DMS 273 treated with DMSO at 0.1 percent for 48 hours (cell line): ENCODE measurements at regions not wholly inside any gene's neighbourhood (a gene's known extent, or its start where the extent isn't known, plus 50 kb on each side); places are given as distances from the start of the nearest gene placed in this dataset.

ENCODE experiments used
- DNase-seq: peaks from one replicate; lab custom pipeline; 2025; lab: John Stamatoyannopoulos, UW

DNA sequence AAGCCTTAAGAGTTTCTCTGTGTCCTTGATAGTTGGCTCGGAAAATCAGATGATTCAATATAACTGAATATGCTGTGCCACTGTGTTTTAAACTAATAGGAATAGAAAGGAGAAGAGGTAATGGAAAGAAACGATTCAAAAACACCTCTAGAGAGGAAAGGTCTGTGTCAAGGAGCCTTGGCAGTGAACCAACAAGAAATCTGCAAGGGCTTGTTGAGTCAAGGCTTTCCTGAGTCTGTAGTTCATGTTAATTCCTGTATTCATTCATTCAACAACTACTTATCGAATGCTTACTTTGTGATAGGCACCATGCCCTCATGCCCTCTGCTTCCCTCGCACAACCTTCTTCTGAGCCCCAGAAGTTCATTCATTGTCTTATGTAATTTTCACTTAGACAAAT lies 336.0 kb downstream of the PDHA2 start:
- DNase-seq = no peak

DNA sequence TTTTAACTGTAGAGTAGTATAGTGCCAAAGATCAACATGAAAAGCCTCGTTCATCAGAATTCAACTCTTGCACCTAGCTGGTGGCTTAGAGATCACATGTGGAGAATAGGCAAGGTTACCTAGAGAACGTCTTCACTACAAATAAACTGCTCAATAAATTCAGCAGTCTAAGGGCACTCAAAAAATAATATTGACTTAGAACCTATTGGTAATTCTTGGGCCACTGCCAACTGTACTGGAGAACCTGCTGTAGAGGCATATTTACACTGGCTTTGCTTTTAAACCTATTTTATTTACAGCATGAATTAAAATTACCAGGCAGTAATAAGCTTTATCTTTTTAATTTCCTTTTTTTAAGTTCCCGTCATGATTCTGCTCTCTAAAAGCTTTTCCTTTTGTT lies 343.7 kb downstream of the PDHA2 start:
- no peak for DNase-seq

GRCh38 chr4:96186593-96186992 lies 346.7 kb downstream of the PDHA2 start:
- DNase-seq = no peak

DNA sequence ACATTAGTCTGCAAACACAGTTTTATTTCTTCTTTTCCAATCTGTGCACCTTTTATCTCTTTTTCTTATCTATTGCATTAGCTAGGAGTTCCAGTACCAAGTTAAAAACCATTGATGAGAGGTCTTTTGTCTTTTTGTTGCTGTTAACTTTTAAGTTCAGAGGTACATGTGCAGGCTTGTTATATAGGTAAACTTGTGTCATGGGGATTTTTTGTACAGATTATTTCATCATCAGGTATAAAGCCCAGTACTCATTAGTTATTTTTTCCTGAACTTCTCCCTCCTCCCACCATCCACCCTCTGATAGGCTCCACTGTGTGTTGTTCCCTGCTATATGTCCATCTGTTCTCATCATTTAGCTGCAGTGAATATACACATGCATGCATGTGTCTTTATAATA lies 349.9 kb downstream of the PDHA2 start:
- no peak for DNase-seq

DNA sequence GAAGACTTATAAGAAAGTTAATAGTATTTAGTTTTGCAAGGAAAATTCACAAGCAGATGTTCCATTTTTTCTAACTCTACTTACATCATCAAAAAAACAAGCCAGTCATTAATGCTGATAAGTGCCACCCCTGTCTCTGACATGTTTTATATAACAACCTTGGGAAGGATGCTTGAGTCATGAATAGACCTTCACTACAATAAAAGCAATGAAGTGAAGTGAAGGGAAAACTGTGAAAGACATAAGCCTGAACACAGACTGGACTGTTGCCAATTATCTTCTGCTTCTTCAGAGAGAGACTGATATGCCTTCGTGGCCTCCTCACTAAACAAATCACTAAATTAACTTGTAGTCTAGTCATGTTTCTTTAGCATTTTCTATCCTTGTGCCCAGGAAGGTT lies 353.2 kb downstream of the PDHA2 start:
- DNase-seq = no peak

DNA sequence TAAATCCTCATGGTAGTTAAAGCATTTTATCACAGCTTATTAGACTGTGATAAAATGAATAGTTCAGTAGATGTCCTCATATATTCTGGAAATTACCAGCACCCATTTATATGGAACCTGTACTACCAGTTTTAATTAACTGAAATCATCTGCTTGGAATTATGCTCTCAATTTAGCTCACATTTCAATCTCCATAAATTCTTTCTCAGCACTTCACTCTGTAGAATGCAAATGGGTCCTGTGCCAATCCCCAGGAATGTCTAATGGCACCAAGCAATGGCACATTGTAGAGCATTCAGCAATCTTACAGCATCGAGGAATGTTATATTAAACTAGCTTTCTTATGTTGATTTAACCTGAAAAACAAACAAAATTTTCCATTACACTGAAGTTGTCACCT lies 355.1 kb downstream of the PDHA2 start:
- no peak for DNase-seq

DNA sequence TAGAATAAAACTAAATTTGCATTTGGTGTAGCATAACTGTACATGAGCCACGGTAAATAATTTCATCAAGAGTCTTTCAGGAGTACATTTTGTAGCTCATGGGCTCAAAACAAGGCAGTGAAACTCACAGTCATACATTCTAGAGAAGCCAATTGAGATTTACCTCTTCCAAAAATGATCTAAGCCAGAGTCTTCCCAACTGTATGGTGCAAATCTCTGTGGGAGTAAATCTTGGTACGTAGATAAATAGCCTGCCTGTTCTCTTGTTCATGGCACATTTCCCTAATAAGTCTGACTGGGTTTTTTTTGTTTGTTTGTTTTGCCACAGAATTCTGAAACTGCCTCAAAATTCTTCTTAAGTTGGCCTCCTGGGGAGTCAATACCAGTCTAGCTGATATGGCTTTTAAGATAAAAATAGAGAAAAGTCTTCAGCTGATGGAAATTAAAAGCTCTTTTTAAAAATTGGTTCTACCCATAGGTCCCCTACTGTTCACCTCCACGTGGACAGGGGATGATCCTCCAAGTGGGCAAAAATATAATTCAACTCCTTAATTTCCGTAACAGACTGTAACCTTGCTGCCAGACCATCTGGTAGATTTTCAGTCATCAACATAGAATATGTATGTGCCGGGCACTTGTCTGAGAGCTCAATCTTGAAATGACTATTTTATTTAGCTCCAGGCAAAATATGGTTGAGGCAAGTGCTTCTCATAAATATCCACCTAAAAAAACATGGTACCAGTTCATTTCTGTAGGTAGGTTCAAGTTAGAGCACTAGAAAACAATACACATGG lies 365.4 kb downstream of the PDHA2 start:
- DNase-seq = peak; percentile 1

DNA sequence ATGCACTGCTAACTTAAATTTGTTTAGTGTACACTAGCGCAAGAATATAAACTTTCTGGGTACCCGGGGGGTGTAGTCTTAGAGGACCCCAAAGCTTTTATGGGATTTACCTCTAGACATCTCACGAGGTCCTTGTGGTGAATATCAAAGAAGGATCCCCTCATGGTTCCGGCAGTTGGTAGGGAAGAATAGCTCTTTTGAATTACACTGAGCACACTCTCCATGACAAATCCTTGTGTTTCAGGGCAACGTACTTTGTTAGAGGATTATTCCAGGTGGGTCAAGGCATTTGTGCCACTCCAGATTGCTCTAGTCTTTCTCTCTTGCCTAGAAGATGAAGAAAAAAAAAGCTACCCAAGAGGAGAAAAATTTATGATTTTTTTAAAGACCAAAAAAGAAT lies 387.6 kb downstream of the PDHA2 start:
- no peak for DNase-seq

DNA sequence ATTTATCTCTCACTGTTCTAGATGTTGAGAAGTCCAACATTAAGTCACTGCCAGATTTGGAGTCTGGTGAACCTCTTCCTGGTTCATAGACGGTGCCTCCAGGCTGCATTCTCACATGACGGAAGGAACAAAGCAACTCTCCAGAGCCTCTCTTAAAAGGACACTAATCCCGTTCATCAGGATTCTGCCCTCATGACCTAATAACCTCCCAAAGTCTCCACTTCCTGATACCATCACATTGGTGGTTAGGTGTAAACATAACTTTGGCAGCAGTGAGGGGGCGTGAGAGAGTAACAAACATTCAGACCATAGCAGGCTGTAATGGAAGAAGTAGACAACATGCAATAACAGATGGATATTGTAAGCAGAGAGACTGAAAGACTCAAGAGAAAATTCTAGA lies 388.6 kb downstream of the PDHA2 start:
- DNase-seq = no peak

GRCh38 chr4:96240041-96240440 lies 400.1 kb downstream of the PDHA2 start:
- no peak for DNase-seq

DNA sequence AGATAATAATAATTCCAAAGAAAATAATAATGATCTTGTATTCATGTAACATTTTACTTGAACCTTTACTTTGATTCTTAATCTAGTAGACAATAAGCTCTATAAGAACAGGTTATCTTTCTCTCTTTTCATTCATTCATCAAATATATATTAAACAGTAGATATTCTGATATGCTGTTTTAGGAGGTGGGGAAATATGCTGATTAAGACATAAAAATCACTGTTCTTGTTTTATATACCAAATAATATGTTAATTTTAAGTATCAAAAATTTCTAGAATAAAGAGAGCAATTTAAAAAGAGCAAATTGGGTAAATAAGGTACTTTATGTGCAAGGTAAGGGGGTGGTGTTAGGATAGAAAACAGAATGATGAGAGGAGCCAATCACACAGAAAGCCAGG lies 401.9 kb downstream of the PDHA2 start:
- DNase-seq = no peak

GRCh38 chr4:96247096-96247495 lies 407.2 kb downstream of the PDHA2 start:
- no peak for DNase-seq

- DNase-seq = no peak
These were observed 408.3 kb downstream of the PDHA2 start for GRCh38 chr4:96248225-96248624.

DNA sequence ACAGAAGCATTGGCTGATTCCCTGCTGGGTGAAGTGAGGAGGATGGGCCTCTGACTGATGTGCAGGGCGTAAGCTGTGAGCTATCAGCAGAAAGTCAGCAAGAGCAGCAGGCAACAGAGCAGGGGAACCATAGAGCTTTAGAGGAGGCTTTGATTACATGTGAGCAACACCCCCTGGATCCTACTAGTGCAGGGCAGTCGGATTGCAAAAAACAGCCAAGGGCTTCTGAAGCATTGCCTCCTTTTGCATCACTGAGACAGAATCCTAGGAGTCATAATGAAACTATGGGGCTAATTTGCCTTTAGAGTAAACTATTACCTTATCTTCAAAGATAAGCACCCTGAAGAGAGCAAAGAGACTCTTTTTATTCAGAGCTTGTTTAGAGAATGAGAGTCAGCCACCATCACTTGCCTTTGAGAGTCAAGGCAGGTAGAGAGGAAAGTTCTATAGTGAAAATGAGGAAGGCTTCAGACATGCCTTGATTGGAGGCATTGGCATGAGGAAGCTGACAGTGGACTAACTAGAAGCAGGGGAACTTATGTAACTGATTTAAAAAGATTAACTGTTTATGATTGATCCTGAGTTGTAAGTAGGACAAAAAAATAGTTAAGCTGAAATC lies 420.3 kb downstream of the PDHA2 start:
- DNase-seq = no peak

- no peak for DNase-seq
These were observed 422.2 kb downstream of the PDHA2 start for GRCh38 chr4:96262057-96262456.

DNA sequence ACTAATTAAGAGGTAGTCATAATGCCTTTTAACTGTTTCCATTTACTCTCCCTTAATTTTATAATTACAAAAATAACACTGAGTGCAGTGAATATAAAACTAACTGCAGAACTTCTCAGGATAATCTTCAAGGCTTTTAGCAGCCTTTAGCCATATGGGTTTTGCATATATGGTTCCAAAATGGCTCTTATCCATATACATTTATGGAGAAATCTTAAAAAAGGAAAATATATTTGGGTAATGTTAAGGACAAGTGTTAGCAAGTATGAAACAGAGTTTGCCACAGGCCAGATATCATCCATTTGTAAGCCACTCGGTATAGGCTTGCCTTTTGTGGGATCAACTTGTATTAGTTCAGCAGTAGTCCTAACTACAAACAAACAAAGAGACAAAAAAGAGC lies 423.4 kb downstream of the PDHA2 start:
- no peak for DNase-seq

- no peak for DNase-seq
These were observed 425.1 kb downstream of the PDHA2 start for GRCh38 chr4:96264941-96265463.

DNA sequence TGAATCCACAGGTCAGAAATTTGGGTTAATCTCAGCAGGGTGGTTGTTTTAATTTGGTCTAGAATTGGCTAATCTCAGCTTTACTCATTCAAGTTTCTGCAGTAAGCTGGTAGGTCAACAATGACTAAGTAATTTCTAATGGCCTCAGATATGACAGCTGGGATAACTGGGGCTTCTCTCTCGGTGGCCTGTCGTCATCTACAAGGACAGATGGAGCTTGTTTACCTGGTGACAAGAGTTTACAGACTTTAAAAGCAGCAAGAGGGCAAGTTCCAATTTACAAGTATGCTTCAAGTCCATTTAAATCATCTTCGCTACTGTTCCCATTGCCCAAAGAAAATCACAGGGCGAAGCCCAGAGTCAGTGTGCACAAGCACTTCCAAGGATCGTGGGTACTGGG lies 453.9 kb downstream of the PDHA2 start:
- DNase-seq = peak; percentile 1

- no peak for DNase-seq
These were observed 455.3 kb downstream of the PDHA2 start for GRCh38 chr4:96295143-96295741.

DNA sequence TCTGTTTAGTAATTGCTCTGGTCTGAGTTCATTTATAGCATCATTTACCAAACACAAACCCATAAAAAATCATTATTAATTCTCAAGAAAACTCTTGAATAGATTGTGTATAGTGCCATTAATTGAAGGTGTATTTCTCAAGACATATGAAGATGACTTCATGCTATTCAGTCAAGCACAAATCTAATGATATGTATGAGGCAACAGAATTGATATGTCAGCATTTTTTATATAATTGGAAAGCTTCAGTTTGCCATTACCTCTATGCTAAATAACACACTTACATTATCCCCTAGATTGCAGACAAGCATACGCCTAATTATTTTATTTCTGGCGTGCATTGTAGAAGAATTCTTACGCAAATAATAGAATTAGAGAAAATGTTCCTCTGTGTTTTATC lies 461.8 kb downstream of the PDHA2 start:
- DNase-seq = no peak

DNA sequence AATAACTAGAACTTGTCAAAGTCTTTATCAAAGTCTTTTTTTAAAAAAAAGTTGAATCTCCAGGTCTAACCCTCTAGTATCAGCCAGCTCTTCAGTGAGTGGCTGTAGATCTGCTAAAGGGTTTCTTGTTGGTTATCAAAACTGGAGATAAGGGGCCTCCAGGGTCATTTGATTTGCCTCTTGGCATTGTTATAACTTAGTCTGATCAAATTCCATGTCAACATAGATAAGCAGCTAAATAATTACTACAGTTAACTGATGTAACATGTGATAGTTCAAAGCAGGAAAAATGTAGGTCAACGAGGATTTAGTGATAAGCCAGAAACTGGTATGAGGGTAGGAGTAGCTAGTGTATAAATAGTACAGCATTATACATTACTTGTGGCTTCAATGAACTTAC lies 465.1 kb downstream of the PDHA2 start:
- DNase-seq = no peak

- no peak for DNase-seq
These were observed 472.3 kb downstream of the PDHA2 start for GRCh38 chr4:96312046-96312685.

GRCh38 chr4:96315815-96316214 lies 475.9 kb downstream of the PDHA2 start:
- DNase-seq = no peak
